Epithelial cell of proximal tubule (primary cell): ENCODE measurements at regions not wholly inside any gene's neighbourhood (a gene's known extent, or its start where the extent isn't known, plus 50 kb on each side); places are given as distances from the start of the nearest gene placed in this dataset.
A peak's percentile ranks its signal among the peaks of the same experiment; 100 is the strongest.

ENCODE experiments used
- DNase-seq: peaks from one replicate; pipeline ENCODE4 v3.0.0-alpha.2; 2011; ENCODE audit warnings: low read depth
- H3K4me3 ChIP-seq: 2 replicates; pipeline ENCODE4 v1.5.1; 2011; ENCODE audit warnings: low read depth, mild to moderate bottlenecking, low read length
- TF ChIP-seq, protein P1 (sequence below): conservative IDR thresholded peaks from 2 replicates; pipeline ENCODE4 v1.5.1; 2012; ENCODE audit warnings: low read depth, mild to moderate bottlenecking, low read length

GRCh38 chr1:43069461-43070050 lies 102.5 kb downstream of the EBNA1BP2 start:
- no peak overlapping the region for H3K4me3 ChIP-seq
- TF ChIP-seq, protein P1, sequence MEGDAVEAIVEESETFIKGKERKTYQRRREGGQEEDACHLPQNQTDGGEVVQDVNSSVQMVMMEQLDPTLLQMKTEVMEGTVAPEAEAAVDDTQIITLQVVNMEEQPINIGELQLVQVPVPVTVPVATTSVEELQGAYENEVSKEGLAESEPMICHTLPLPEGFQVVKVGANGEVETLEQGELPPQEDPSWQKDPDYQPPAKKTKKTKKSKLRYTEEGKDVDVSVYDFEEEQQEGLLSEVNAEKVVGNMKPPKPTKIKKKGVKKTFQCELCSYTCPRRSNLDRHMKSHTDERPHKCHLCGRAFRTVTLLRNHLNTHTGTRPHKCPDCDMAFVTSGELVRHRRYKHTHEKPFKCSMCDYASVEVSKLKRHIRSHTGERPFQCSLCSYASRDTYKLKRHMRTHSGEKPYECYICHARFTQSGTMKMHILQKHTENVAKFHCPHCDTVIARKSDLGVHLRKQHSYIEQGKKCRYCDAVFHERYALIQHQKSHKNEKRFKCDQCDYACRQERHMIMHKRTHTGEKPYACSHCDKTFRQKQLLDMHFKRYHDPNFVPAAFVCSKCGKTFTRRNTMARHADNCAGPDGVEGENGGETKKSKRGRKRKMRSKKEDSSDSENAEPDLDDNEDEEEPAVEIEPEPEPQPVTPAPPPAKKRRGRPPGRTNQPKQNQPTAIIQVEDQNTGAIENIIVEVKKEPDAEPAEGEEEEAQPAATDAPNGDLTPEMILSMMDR, result no peak
- no peak for DNase-seq

DNA sequence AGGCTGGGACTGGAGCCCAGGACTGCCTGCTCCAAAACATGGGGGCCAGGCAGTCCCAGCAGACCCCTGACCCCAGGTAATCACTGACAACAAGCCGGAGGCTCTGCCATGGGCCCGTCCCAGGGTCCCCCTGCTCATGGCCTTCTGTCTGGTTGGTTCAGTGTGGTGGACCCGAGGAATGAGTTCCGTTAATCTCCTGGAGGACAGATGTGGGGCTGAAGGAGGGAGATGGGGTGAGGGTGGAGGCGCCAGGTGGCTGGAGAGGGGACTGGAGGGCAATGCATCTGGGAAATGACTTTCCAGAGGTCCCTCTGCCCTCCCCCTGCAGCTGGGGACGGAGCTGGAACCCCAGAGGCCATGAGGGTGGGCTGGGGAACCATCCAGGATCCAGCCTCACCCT lies 103.2 kb downstream of the EBNA1BP2 start:
- DNase-seq, result no peak
- no peak overlapping the region for H3K4me3 ChIP-seq
- TF ChIP-seq, protein P1, result no peak

DNA sequence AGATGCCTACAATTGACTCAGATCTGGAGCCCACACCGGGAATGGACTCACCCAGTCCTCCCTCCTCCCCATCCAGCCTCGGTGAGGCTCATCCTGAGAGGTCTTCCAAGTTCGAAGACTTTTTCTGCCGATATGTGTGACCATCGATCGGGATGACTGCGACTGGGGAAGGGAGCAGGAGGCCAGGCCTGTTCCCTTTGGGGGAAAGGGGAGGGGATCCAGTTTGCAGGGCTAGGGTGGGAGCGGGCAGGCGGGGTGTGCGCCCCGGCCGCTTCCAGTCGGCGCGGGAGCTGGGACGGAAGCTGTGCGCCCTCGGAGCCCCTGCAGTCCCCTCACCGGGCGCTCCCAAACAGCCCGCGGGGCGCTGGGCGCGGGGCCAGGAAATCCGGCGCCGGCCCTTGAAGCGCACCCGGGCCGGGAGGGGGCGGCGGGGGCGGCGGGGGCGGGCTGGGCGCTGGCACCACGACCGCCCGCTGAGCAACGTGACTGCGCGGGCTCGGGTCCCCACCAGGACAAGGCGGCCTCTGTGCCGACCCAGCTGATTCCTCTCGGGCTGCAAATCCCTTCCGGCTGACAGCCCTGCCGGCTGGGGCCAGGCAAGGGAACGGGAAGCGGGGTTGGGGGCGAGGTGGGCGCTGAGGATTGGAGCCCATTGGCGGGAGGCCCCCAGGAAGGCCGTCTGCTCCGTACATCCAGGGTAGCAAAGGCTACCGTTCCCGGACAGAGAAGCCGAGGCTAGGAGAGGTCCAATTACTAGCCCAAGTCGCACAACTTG lies 103.9 kb downstream of the EBNA1BP2 start:
- DNase-seq, result no peak

GRCh38 chr1:43067233-43067745 lies 104.8 kb downstream of the EBNA1BP2 start:
- H3K4me3 ChIP-seq, result no peak overlapping the region
- DNase-seq, result no peak
- TF ChIP-seq, protein P1, result no peak

More for the DNA sequence above, 103.9 kb downstream of the EBNA1BP2 start:
- TF ChIP-seq, protein P1, result no peak
- H3K4me3 ChIP-seq, result peak overlapping the region; percentile 48

DNA sequence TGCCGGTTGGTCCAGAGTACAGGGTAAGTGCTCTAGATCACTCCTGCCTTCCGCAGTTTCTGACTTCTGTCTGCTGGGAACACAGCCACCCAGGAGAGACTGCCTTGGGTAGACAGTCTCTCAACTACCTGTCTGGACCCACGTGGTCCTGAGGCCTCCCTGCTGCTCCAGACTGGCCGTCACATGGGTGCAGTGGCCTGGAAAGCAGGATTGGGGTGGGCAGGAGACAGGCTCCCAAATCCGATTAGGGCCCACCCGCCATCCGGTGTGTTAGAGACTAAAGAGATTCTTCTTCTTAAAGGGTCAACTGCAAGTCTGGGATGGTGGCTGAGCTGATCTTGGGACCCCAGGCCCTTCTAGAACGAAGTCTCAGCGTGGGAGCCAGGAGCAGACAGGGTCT lies 105.5 kb downstream of the EBNA1BP2 start:
- TF ChIP-seq, protein P1, result no peak
- no peak for DNase-seq
- H3K4me3 ChIP-seq, result no peak overlapping the region

DNA sequence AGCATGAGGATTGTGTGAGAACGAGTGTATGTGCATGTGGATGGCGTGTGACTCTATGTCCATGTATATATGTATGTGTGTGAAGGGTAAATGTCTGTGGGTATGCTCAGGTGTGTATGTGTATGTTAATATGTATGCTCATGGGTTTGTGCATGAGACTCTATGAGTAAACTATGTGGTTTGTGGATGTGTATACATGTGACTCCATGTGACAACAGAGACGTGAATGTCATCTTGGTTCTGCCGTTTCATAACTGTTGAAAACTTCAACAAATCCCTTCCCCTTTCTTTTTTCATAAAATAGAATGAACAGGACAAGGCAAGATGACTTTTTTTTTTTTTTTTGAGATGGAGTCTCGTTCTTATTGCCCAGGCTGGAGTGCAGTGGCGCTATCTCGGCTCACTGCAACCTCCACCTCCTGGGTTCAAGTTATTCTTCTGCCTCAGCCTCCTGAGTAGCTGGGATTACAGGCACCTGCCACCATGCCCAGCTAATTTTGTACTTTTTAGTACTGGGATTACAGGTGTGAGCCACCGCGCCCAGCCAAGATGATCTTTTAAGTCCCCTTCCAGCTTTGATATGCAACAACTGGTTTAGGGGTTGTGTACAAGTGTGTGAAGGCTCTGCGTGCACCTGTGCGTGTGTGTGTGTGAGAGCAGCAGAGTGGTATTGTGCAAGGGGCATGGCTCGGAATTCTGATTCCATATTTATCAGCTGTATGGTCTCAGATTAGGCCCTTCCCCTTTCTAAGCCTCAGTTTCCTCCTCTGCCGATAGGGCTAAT lies 106.3 kb downstream of the EBNA1BP2 start:
- H3K4me3 ChIP-seq, result no peak overlapping the region
- TF ChIP-seq, protein P1, result no peak
- DNase-seq, result no peak
